GM12891 (cell line): ENCODE measurements at regions not wholly inside any gene's neighbourhood (a gene's known extent, or its start where the extent isn't known, plus 50 kb on each side); places are given as distances from the start of the nearest gene placed in this dataset.

Experiments used
- POLR2A ChIP-seq: IDR thresholded peaks from 2 replicates; pipeline ENCODE4 v1.6.1; 2011; ENCODE audit warnings: low read depth, low read length, control low read depth
- POLR2AphosphoS5 ChIP-seq: IDR thresholded peaks from 2 replicates; pipeline ENCODE4 v1.6.1; 2011; ENCODE audit warnings: low read depth, low read length, control low read depth
- TAF1 ChIP-seq: IDR thresholded peaks from 2 replicates; pipeline ENCODE4 v1.6.1; 2011; ENCODE audit warnings: low read depth, low read length, control low read depth

- TF ChIP-seq POLR2AphosphoS5 = no peak
- no peak for TF ChIP-seq POLR2A
- no peak for TF ChIP-seq TAF1
These were observed 294.0 kb downstream of the SOX4 start for GRCh38 chr6:21887231-21888185.
